ENCODE measurements at regions not wholly inside any gene's neighbourhood (a gene's known extent, or its start where the extent isn't known, plus 50 kb on each side); places are given as distances from the start of the nearest gene placed in this dataset.

GRCh38 chr10:118220346-118220850, 121.7 kb downstream of the FAM204A start:
- no peak overlapping the region for H3K27ac ChIP-seq (ENCODE audit: low read depth, low read length)
- no peaks in the 10 kb centered on the region for H4K20me1 ChIP-seq (ENCODE audit: insufficient read depth, low read length)
- Mint-ChIP-seq H3K9me3 (ENCODE audit: unreplicated experiment) (peaks cover 7% of the 10 kb centered on the region), H3K36me3 (ENCODE audit: low read depth, unreplicated experiment) (no peaks in the 10 kb centered on the region), H3K4me3 (ENCODE audit: unreplicated experiment) (no peak overlapping the region), H3K27me3 (ENCODE audit: low read depth, unreplicated experiment) (peaks cover 5% of the 10 kb centered on the region), H3K27ac (ENCODE audit: unreplicated experiment) (no peak overlapping the region), H3K4me1 (ENCODE audit: low read depth, unreplicated experiment) (no peaks in the 10 kb centered on the region)
- H3K9ac ChIP-seq (ENCODE audit: low read length): no peak overlapping the region
- H3K4me1 ChIP-seq (ENCODE audit: insufficient read depth, low read length): no peaks in the 10 kb centered on the region
- H3K27me3 ChIP-seq (ENCODE audit: insufficient read depth, low read length): no peaks in the 10 kb centered on the region
- no peak for FAIRE-seq
- DNase-seq (ENCODE audit: low read depth): no peak
- no peaks in the 10 kb centered on the region for H3K36me3 ChIP-seq (ENCODE audit: insufficient read depth, low read length)
- no peak overlapping the region for H3K4me2 ChIP-seq (ENCODE audit: low read length)
- TF ChIP-seq CTCF (IDR thresholded peaks at IDR 0.05; ENCODE audit: insufficient read depth, low read depth, low read length): no peak
- TF ChIP-seq EZH2 (IDR thresholded peaks at IDR 0.05; ENCODE audit: insufficient read depth, low read length): no peak
- H3K9me3 ChIP-seq (ENCODE audit: insufficient read depth, low read depth, low read length): peaks cover 6% of the 10 kb centered on the region
- no peak overlapping the region for H2AFZ ChIP-seq (ENCODE audit: low read depth, low read length)
- H3K4me3 ChIP-seq (ENCODE audit: insufficient read depth, low read depth, low read length): no peak overlapping the region
- H3K79me2 ChIP-seq (ENCODE audit: insufficient read depth, low read length): no peaks in the 10 kb centered on the region

GRCh38 chr10:118218562-118218961, 123.6 kb downstream of the FAM204A start:
- H3K79me2 ChIP-seq (ENCODE audit: insufficient read depth, low read length): no peaks in the 10 kb centered on the region
- Mint-ChIP-seq H3K36me3 (ENCODE audit: low read depth, unreplicated experiment) (no peaks in the 10 kb centered on the region), H3K9me3 (ENCODE audit: unreplicated experiment) (peaks cover 3% of the 10 kb centered on the region), H3K27ac (ENCODE audit: unreplicated experiment) (no peak overlapping the region), H3K27me3 (ENCODE audit: low read depth, unreplicated experiment) (peaks cover 5% of the 10 kb centered on the region), H3K4me1 (ENCODE audit: low read depth, unreplicated experiment) (no peaks in the 10 kb centered on the region), H3K4me3 (ENCODE audit: unreplicated experiment) (no peak overlapping the region)
- H3K9me3 ChIP-seq (ENCODE audit: insufficient read depth, low read depth, low read length): peaks cover 6% of the 10 kb centered on the region
- H3K27me3 ChIP-seq (ENCODE audit: insufficient read depth, low read length): no peaks in the 10 kb centered on the region
- no peak overlapping the region for H2AFZ ChIP-seq (ENCODE audit: low read depth, low read length)
- H3K4me1 ChIP-seq (ENCODE audit: insufficient read depth, low read length): no peaks in the 10 kb centered on the region
- no peak overlapping the region for H3K9ac ChIP-seq (ENCODE audit: low read length)
- H3K36me3 ChIP-seq (ENCODE audit: insufficient read depth, low read length): no peaks in the 10 kb centered on the region
- H3K27ac ChIP-seq (ENCODE audit: low read depth, low read length): no peak overlapping the region
- no peak for TF ChIP-seq EZH2 (IDR thresholded peaks at IDR 0.05; ENCODE audit: insufficient read depth, low read length)
- no peak for TF ChIP-seq CTCF (IDR thresholded peaks at IDR 0.05; ENCODE audit: insufficient read depth, low read depth, low read length)
- no peak for DNase-seq (ENCODE audit: low read depth)
- H3K4me2 ChIP-seq (ENCODE audit: low read length): no peak overlapping the region
- no peaks in the 10 kb centered on the region for H4K20me1 ChIP-seq (ENCODE audit: insufficient read depth, low read length)
- FAIRE-seq: no peak
- no peak overlapping the region for H3K4me3 ChIP-seq (ENCODE audit: insufficient read depth, low read depth, low read length)

GRCh38 chr10:118216571-118217170, 125.5 kb downstream of the FAM204A start:
- Histone ChIP-seq H3K9me3 (ENCODE audit: insufficient read depth, low read depth, low read length) (no peaks in the 10 kb centered on the region), H3K4me3 (ENCODE audit: insufficient read depth, low read depth, low read length) (no peak overlapping the region), H3K27me3 (ENCODE audit: insufficient read depth, low read length) (no peaks in the 10 kb centered on the region), H3K9ac (ENCODE audit: low read length) (no peak overlapping the region), H3K36me3 (ENCODE audit: insufficient read depth, low read length) (no peaks in the 10 kb centered on the region), H2AFZ (ENCODE audit: low read depth, low read length) (no peak overlapping the region), H3K79me2 (ENCODE audit: insufficient read depth, low read length) (no peaks in the 10 kb centered on the region), H4K20me1 (ENCODE audit: insufficient read depth, low read length) (no peaks in the 10 kb centered on the region), H3K27ac (ENCODE audit: low read depth, low read length) (no peak overlapping the region), H3K4me1 (ENCODE audit: insufficient read depth, low read length) (no peaks in the 10 kb centered on the region), H3K4me2 (ENCODE audit: low read length) (no peak overlapping the region)
- Mint-ChIP-seq H3K4me3 (ENCODE audit: unreplicated experiment) (no peak overlapping the region), H3K36me3 (ENCODE audit: low read depth, unreplicated experiment) (no peaks in the 10 kb centered on the region), H3K4me1 (ENCODE audit: low read depth, unreplicated experiment) (no peaks in the 10 kb centered on the region), H3K27ac (ENCODE audit: unreplicated experiment) (no peak overlapping the region), H3K27me3 (ENCODE audit: low read depth, unreplicated experiment) (peaks cover 5% of the 10 kb centered on the region), H3K9me3 (ENCODE audit: unreplicated experiment) (peaks cover 2% of the 10 kb centered on the region)
- no peak for FAIRE-seq
- TF ChIP-seq CTCF (IDR thresholded peaks at IDR 0.05; ENCODE audit: insufficient read depth, low read depth, low read length) (no peak), EZH2 (IDR thresholded peaks at IDR 0.05; ENCODE audit: insufficient read depth, low read length) (no peak)
- DNase-seq (ENCODE audit: low read depth): no peak

Data from astrocyte (in vitro differentiated cells and primary cell).